Keratinocyte (primary cell): ENCODE measurements at regions not wholly inside any gene's neighbourhood (a gene's known extent, or its start where the extent isn't known, plus 50 kb on each side); places are given as distances from the start of the nearest gene placed in this dataset.

Source experiments
- DNase-seq: peaks from one replicate; pipeline ENCODE4 v3.0.0-alpha.2; 2011; ENCODE audit warnings: low read depth, missing footprints, low spot score
- FAIRE-seq: peaks from 2 replicates; lab custom pipeline; 2011; peaks lifted over from hg19 to GRCh38; lab: Jason Lieb, UNC
- H2AFZ ChIP-seq: 2 replicates; pipeline ENCODE4 v1.6.0; 2012; ENCODE audit warnings: low read length, control low read depth, inconsistent platforms; ENCODE audit not compliant: control insufficient read depth
- H3K27ac ChIP-seq: 2 replicates; pipeline ENCODE4 v1.5.1; 2011; ENCODE audit warnings: low read length; ENCODE audit not compliant: control insufficient read depth, insufficient read depth
- H3K27me3 ChIP-seq: 3 replicates; pipeline ENCODE4 v1.6.0; 2011; ENCODE audit warnings: low read length; ENCODE audit not compliant: control insufficient read depth, insufficient read depth; ENCODE audit errors: extremely low read depth
- H3K36me3 ChIP-seq, 2 experiments: 2 replicates in 1 of 2; 3 replicates in 1 of 2; pipeline ENCODE4 v1.5.1; 2011; ENCODE audit warnings: low read length in 2 of 2, mild to moderate bottlenecking in 1 of 2; ENCODE audit not compliant: control insufficient read depth in 2 of 2, insufficient read depth in 2 of 2; ENCODE audit errors: extremely low read depth in 1 of 2
- H3K4me1 ChIP-seq: 3 replicates; pipeline ENCODE4 v1.5.1; 2011; ENCODE audit warnings: low read length; ENCODE audit not compliant: control insufficient read depth, insufficient read depth; ENCODE audit errors: extremely low read depth
- H3K4me2 ChIP-seq: 3 replicates; pipeline ENCODE4 v1.6.0; 2011; ENCODE audit warnings: low read depth, low read length; ENCODE audit not compliant: control insufficient read depth, insufficient read depth; ENCODE audit errors: extremely low read depth
- H3K4me3 ChIP-seq, 3 experiments: fragments of 200-600 bp in 1 of 3; sonication (generic) in 1 of 3; 2 replicates in 2 of 3; 3 replicates in 1 of 3; pipeline ENCODE4 v1.5.1; 2011 to 2016; ENCODE audit warnings: low read length in 3 of 3, mild to moderate bottlenecking in 3 of 3, control low read depth in 2 of 3, inconsistent platforms in 1 of 3, low read depth in 1 of 3, mixed read lengths in 1 of 3, mixed run types in 1 of 3, moderate library complexity in 1 of 3; ENCODE audit not compliant: control insufficient read depth in 2 of 3, insufficient read depth in 2 of 3; ENCODE audit errors: extremely low read depth in 1 of 3
- H3K79me2 ChIP-seq: 2 replicates; pipeline ENCODE4 v1.6.0; 2012; ENCODE audit warnings: low read length; ENCODE audit not compliant: control insufficient read depth, insufficient read depth
- H3K9ac ChIP-seq: 3 replicates; pipeline ENCODE4 v1.6.0; 2011; ENCODE audit warnings: low read length; ENCODE audit not compliant: control insufficient read depth, insufficient read depth; ENCODE audit errors: extremely low read depth
- H3K9me1 ChIP-seq: 3 replicates; pipeline ENCODE4 v1.6.0; 2011; ENCODE audit warnings: low read length; ENCODE audit not compliant: control insufficient read depth, insufficient read depth; ENCODE audit errors: extremely low read depth
- H3K9me3 ChIP-seq: 2 replicates; pipeline ENCODE4 v1.5.1; 2012; ENCODE audit warnings: low read depth, low read length; ENCODE audit not compliant: control insufficient read depth
- H4K20me1 ChIP-seq: 3 replicates; pipeline ENCODE4 v1.6.0; 2011; ENCODE audit warnings: low read length; ENCODE audit not compliant: control insufficient read depth, insufficient read depth; ENCODE audit errors: extremely low read depth
- EZH2 ChIP-seq: IDR thresholded peaks from one replicate; pipeline ENCODE4 v1.6.1; 2012; ENCODE audit warnings: inconsistent platforms, mild to moderate bottlenecking, low read length, moderate library complexity
- dilution Hi-C: fragments of 300-500 bp; cut with MboI; formaldehyde crosslinking; loops from one replicate; pipeline ENCODE4 v1.7.0; 2020; ENCODE audit warnings: low sequenced_read_pairs; ENCODE audit not compliant: extremely low pct_ligation_motif_present
- TF ChIP-seq, protein P1 (sequence below), 3 experiments: IDR thresholded peaks in 1 of 3; conservative IDR thresholded peaks in 1 of 3; optimal IDR thresholded peaks in 1 of 3; 2 replicates in 2 of 3; 3 replicates in 1 of 3; pipeline versions ENCODE3 to v1.5.1; 2011; ENCODE audit warnings: low read length in 3 of 3, mild to moderate bottlenecking in 3 of 3, moderate library complexity in 2 of 3, control low read depth in 1 of 3, inconsistent platforms in 1 of 3; ENCODE audit not compliant: insufficient read depth in 2 of 3; ENCODE audit errors: extremely low read depth in 1 of 3

DNA sequence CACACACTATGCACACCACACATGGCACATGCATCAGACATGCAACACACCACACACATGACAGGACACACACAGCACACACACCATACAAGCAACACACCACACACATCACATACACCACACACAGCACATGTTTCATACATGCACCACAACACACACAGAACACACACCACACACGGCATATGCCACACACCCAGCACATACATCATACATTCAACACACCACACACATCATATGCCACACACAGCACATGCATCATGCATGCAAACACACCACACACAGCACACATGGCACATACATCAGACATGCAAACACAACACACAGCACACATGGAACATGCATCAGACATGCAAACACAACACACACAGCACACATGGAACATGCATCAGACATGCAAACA, 80.7 kb upstream of the LRPAP1 start:
- Histone ChIP-seq H3K79me2 (no peaks in the 10 kb centered on the region), H4K20me1 (no peaks in the 10 kb centered on the region), H3K27me3 (no peaks in the 10 kb centered on the region), H3K9me1 (no peaks in the 10 kb centered on the region), H3K9me3 (peaks cover 6% of the 10 kb centered on the region), H3K4me1 (no peaks in the 10 kb centered on the region), H3K36me3 (no peaks in the 10 kb centered on the region), H2AFZ (no peak overlapping the region), H3K9ac (no peak overlapping the region), H3K4me2 (no peak overlapping the region), H3K4me3 (no peak overlapping the region), H3K27ac (no peak overlapping the region)
- TF ChIP-seq, protein P1, sequence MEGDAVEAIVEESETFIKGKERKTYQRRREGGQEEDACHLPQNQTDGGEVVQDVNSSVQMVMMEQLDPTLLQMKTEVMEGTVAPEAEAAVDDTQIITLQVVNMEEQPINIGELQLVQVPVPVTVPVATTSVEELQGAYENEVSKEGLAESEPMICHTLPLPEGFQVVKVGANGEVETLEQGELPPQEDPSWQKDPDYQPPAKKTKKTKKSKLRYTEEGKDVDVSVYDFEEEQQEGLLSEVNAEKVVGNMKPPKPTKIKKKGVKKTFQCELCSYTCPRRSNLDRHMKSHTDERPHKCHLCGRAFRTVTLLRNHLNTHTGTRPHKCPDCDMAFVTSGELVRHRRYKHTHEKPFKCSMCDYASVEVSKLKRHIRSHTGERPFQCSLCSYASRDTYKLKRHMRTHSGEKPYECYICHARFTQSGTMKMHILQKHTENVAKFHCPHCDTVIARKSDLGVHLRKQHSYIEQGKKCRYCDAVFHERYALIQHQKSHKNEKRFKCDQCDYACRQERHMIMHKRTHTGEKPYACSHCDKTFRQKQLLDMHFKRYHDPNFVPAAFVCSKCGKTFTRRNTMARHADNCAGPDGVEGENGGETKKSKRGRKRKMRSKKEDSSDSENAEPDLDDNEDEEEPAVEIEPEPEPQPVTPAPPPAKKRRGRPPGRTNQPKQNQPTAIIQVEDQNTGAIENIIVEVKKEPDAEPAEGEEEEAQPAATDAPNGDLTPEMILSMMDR (optimal IDR thresholded peaks at IDR 0.05 in 1 of 3, IDR thresholded peaks at IDR 0.05 in 1 of 3, conservative IDR thresholded peaks at IDR 0.05 in 1 of 3; ENCODE audit: extremely low read depth in 1 of 3, insufficient read depth in 2 of 3, low read length in 3 of 3) = no peak
- TF ChIP-seq EZH2 = no peak
- DNase-seq = no peak
- dilution Hi-C loops = no loop called here
- FAIRE-seq = no peak

DNA sequence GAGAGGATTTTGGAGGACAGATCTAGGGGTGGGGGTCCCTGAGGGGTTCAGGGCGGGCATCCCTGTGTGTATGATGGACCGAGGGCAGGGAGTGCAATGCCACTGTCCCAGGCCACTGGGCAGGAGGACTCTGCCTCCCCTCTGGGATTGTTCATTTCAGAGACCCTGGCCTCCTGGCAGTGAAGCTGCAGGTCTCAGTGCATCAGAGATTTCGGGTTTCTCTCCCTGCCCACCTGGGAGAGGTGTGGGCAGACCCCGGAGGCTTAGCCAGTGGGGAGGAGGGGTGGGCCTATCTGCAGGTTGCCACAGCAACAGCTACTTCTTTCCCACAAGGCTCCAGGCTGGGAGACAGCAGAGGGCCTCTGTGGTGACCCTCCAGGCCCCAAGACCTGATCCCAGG, 80.1 kb upstream of the LRPAP1 start:
- no peak for FAIRE-seq
- TF ChIP-seq EZH2 = no peak
- TF ChIP-seq, protein P1 (optimal IDR thresholded peaks at IDR 0.05 in 1 of 3, IDR thresholded peaks at IDR 0.05 in 1 of 3, conservative IDR thresholded peaks at IDR 0.05 in 1 of 3; ENCODE audit: extremely low read depth in 1 of 3, insufficient read depth in 2 of 3, low read length in 3 of 3) = no peak

More for the DNA sequence above, 80.1 kb upstream of the LRPAP1 start:
- Histone ChIP-seq H3K27ac (no peak overlapping the region), H3K4me3 (no peak overlapping the region), H3K9me3 (peaks cover 6% of the 10 kb centered on the region), H3K4me1 (no peaks in the 10 kb centered on the region), H3K9me1 (no peaks in the 10 kb centered on the region), H3K79me2 (no peaks in the 10 kb centered on the region), H3K36me3 (no peaks in the 10 kb centered on the region), H4K20me1 (no peaks in the 10 kb centered on the region), H2AFZ (no peak overlapping the region), H3K27me3 (no peaks in the 10 kb centered on the region), H3K9ac (no peak overlapping the region), H3K4me2 (no peak overlapping the region)
- no peak for DNase-seq
- dilution Hi-C loops = no loop called here
